Mesothelial cell of epicardium (in vitro differentiated cells): ENCODE measurements at regions not wholly inside any gene's neighbourhood (a gene's known extent, or its start where the extent isn't known, plus 50 kb on each side); places are given as distances from the start of the nearest gene placed in this dataset.

Experiments
- DNase-seq, 2 experiments: peaks; one replicate each; pipeline ENCODE4 v3.0.0; 2021; ENCODE audit warnings: low spot score in 2 of 2; ENCODE audit not compliant: unreplicated experiment in 2 of 2
- H3K27ac Mint-ChIP-seq: 2 replicates; pipeline ENCODE4 v1.8.0; 2021; ENCODE audit warnings: mixed read lengths
- H3K27me3 Mint-ChIP-seq: 2 replicates; pipeline ENCODE4 v1.8.0; 2021; ENCODE audit warnings: low read depth, mixed read lengths
- H3K36me3 Mint-ChIP-seq: 2 replicates; pipeline ENCODE4 v1.8.0; 2021; ENCODE audit warnings: mixed read lengths
- H3K4me1 Mint-ChIP-seq: 2 replicates; pipeline ENCODE4 v1.8.0; 2021; ENCODE audit warnings: mixed read lengths
- H3K4me3 Mint-ChIP-seq: 2 replicates; pipeline ENCODE4 v1.8.0; 2021; ENCODE audit warnings: mild to moderate bottlenecking, moderate library complexity, mixed read lengths
- H3K9me3 Mint-ChIP-seq: 2 replicates; pipeline ENCODE4 v1.8.0; 2021; ENCODE audit warnings: mixed read lengths
- CTCF ChIP-seq: fragments of 200-600 bp; sonication (generic); IDR thresholded peaks from one replicate; pipeline ENCODE4 v1.5.0; 2021; ENCODE audit warnings: antibody characterized with exemption; ENCODE audit not compliant: unreplicated experiment

GRCh38 chr14:87644689-87645088 lies 348.3 kb downstream of the GALC start:
- no peak for TF ChIP-seq CTCF
- Mint-ChIP-seq H3K9me3 (peaks cover 20% of the 10 kb centered on the region), H3K27ac (no peak overlapping the region), H3K36me3 (peaks cover 6% of the 10 kb centered on the region), H3K27me3 (no peaks in the 10 kb centered on the region), H3K4me3 (no peak overlapping the region), H3K4me1 (peaks cover 18% of the 10 kb centered on the region)
- no peak for DNase-seq

- H3K27ac Mint-ChIP-seq = peak overlapping the region; percentile 44
- H3K4me3 Mint-ChIP-seq = no peak overlapping the region
- TF ChIP-seq CTCF = no peak
- DNase-seq = peak in 1 of 2 experiments; percentile 25
- peaks cover 18% of the 10 kb centered on the region for H3K4me1 Mint-ChIP-seq
- H3K36me3 Mint-ChIP-seq = no peaks in the 10 kb centered on the region
- H3K27me3 Mint-ChIP-seq = no peaks in the 10 kb centered on the region
- H3K9me3 Mint-ChIP-seq = peaks cover 7% of the 10 kb centered on the region
These were observed 350.0 kb downstream of the GALC start for GRCh38 chr14:87643005-87643404.

DNA sequence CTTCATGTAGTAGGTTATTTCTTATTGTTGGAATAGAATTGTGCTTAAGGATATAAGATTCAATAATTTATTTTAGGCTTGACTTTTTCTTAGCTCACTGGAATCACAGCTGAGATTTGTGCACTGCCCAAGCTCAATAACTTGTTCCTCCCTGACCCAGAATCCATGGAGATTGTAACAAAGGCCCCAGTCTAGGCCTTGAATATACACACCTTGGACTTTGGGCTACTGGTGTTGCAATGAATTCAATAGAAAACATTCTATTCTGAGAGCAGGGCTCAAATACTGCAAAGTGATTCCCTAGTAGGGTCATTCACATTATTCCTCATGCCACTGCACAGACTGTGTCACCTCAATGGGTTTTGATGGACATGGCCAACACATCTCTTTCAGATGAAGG lies 352.4 kb downstream of the GALC start:
- Mint-ChIP-seq H3K27me3 (no peaks in the 10 kb centered on the region), H3K9me3 (no peaks in the 10 kb centered on the region), H3K27ac (no peak overlapping the region), H3K4me1 (peaks cover 28% of the 10 kb centered on the region), H3K4me3 (no peak overlapping the region), H3K36me3 (no peaks in the 10 kb centered on the region)
- TF ChIP-seq CTCF = no peak
- no peak for DNase-seq

DNA sequence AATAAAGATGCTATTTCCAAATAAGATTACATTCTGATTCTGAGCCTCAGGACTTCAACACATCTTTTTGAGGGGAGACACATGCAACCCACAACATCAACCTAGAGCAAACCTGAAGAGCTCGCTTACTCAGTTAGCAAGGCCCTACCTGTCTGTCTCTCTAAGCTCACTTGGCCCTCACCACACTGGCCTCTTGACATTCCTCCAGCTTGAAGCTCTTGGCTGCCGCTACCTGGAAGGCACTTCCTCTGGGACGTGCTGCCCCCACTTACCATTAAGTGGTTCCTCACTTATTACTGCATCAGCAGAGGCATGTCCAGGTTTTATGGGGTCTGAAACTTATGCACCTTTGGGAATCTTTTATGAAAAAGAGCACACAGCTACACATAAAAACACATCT lies 354.8 kb downstream of the GALC start:
- no peak overlapping the region for H3K27ac Mint-ChIP-seq
- H3K4me3 Mint-ChIP-seq = no peak overlapping the region
- no peaks in the 10 kb centered on the region for H3K36me3 Mint-ChIP-seq
- H3K4me1 Mint-ChIP-seq = peaks cover 26% of the 10 kb centered on the region
- no peak for DNase-seq
- H3K27me3 Mint-ChIP-seq = no peaks in the 10 kb centered on the region
- no peak for TF ChIP-seq CTCF
- peaks cover 5% of the 10 kb centered on the region for H3K9me3 Mint-ChIP-seq

DNA sequence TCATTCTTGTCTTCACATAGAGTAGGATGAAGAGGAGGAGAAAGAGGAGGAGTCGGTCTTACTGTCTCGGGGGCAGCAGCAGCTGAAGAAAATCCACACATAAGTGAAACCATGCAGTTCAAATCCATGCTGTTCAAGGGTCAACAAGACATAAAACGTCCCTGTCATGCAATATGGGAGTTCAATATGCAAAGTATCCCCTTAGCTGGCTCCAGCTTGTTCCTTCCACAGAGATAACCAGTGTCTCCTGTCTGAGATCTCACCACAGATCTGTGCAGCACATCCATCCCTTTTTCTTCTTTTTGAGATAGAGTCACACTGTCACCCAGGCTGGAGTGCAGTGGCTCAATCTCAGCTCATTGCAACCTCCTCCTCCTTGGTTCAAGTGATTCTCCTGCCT lies 357.5 kb downstream of the GALC start:
- TF ChIP-seq CTCF = no peak
- no peaks in the 10 kb centered on the region for H3K36me3 Mint-ChIP-seq
- H3K4me1 Mint-ChIP-seq = peaks cover 13% of the 10 kb centered on the region
- H3K27me3 Mint-ChIP-seq = no peaks in the 10 kb centered on the region
- DNase-seq = no peak
- H3K27ac Mint-ChIP-seq = no peak overlapping the region
- peaks cover 5% of the 10 kb centered on the region for H3K9me3 Mint-ChIP-seq
- H3K4me3 Mint-ChIP-seq = no peak overlapping the region

GRCh38 chr14:87632796-87633195 lies 360.2 kb downstream of the GALC start:
- no peak for DNase-seq
- no peaks in the 10 kb centered on the region for H3K36me3 Mint-ChIP-seq
- H3K4me1 Mint-ChIP-seq = peaks cover 31% of the 10 kb centered on the region
- H3K9me3 Mint-ChIP-seq = peaks cover 5% of the 10 kb centered on the region
- no peaks in the 10 kb centered on the region for H3K27me3 Mint-ChIP-seq
- no peak for TF ChIP-seq CTCF
- H3K4me3 Mint-ChIP-seq = no peak overlapping the region
- H3K27ac Mint-ChIP-seq = no peak overlapping the region
